ENCODE measurements at regions not wholly inside any gene's neighbourhood (a gene's known extent, or its start where the extent isn't known, plus 50 kb on each side); places are given as distances from the start of the nearest gene placed in this dataset.

GRCh38 chr11:131305005-131305404 lies 65.4 kb upstream of the NTM start:
- ChIA-PET CTCF (interaction anchor here (0.6 kb wide), 1 partner anchor 13 kb away, joined by 3 read pairs; no protein-coding TSS in a partner anchor), POLR2A (ENCODE audit: low non-redundant PET) (no interaction called here)
- no peak for DNase-seq (ENCODE audit: low spot score)
- no peak overlapping the region for H3K27ac ChIP-seq
- TF ChIP-seq CTCF (conservative IDR thresholded peaks at IDR 0.05; ENCODE audit: low read depth), result no peak

DNA sequence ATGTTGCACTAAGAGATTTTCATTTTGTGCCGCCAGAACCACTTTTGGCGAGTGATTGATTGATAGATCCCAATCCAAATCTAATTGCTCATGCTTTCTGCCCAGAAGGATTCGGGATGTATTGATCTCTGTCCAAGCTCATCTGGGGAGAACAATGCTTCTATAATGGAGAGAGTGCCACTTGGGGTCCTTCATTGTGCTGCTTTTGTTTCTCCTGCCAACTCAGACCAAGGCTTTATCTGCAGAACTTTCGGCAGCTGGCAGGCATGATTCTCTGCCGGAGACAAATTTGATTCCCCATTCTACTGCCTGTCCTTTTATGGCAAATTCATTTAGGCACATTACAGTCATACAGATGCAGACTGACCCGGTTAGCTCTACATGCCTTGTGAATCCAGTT lies 62.9 kb upstream of the NTM start:
- TF ChIP-seq CTCF (conservative IDR thresholded peaks at IDR 0.05; ENCODE audit: low read depth), result no peak
- DNase-seq (ENCODE audit: low spot score), result no peak
- POLR2A ChIA-PET (ENCODE audit: low non-redundant PET), result no interaction called here
- CTCF ChIA-PET, result no interaction called here
- H3K27ac ChIP-seq, result no peak overlapping the region

- POLR2A ChIA-PET (ENCODE audit: low non-redundant PET), result no interaction called here
- no peak overlapping the region for H3K27ac ChIP-seq
- DNase-seq (ENCODE audit: low spot score), result no peak
- CTCF ChIA-PET, result no interaction called here
- TF ChIP-seq CTCF (conservative IDR thresholded peaks at IDR 0.05; ENCODE audit: low read depth), result no peak
Measured at GRCh38 chr11:131309776-131310175, 60.6 kb upstream of the NTM start.

DNA sequence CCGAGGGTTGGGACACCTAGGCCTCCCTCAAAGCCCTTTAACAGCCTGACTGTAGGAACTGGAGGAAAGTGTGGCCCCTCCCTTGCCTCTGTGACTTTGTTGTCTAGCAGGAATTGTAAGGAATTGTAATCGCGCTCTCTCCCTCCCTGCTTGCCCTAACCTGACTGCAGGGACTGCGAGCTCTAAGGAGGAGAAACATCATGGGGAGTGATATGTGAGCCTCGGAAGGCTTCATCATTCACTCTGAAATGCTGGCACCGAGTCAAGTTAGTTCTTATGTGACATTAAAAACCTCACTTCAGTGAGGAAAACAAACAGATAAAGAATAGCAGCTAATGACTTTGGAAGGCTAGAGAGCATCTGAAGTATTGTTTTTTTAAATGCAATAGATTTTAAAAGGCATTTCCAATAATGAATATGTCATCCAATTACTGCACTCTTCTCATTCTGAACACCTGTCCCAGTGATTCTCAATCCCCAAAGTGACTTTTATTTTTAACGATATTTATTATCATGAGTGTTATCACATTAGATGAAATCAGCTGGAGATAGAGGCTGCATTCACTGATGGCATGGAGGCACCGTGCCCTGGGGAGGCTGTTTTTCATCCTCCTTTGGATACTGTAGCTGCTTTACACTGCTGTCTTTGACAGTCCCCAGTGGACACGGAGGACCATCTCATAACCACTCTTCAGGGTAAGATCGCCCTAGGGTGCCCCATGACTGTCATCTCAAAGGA lies 58.5 kb upstream of the NTM start:
- H3K27ac ChIP-seq, result no peak overlapping the region
- ChIA-PET CTCF (no interaction called here), POLR2A (ENCODE audit: low non-redundant PET) (no interaction called here)
- no peak for DNase-seq (ENCODE audit: low spot score)
- TF ChIP-seq CTCF (conservative IDR thresholded peaks at IDR 0.05; ENCODE audit: low read depth), result no peak

Measured in RWPE1 (cell line).